SK-N-SH treated with all-trans-retinoic acid at 6 μM for 48 hours (cell line): ENCODE measurements at regions not wholly inside any gene's neighbourhood (a gene's known extent, or its start where the extent isn't known, plus 50 kb on each side); places are given as distances from the start of the nearest gene placed in this dataset.

Source experiments
- ATAC-seq: fragments of 200-7000 bp; cut with Tn5 transposase; 3 replicates; pipeline ENCODE4 v1.9.1; 2020; ENCODE audit warnings: mild to moderate bottlenecking, moderate library complexity
- ARNTL ChIP-seq: fragments of 450-650 bp; formaldehyde crosslinking; IDR thresholded peaks from 2 replicates; pipeline ENCODE4 v1.5.0; 2020; ENCODE audit warnings: low read depth, mild to moderate bottlenecking, moderate library complexity, borderline replicate concordance
- CSDC2 ChIP-seq: fragments of 250-450 bp; sonication (Bioruptor Pico); IDR thresholded peaks from 2 replicates; pipeline ENCODE4 v1.5.0; 2020; ENCODE audit warnings: mild to moderate bottlenecking, moderate library complexity
- ESRRG ChIP-seq: fragments of 250-450 bp; sonication (Bioruptor Pico); IDR thresholded peaks from 2 replicates; pipeline ENCODE4 v1.6.1; 2021; ENCODE audit warnings: mild to moderate bottlenecking
- ISL1 ChIP-seq: fragments of 250-450 bp; sonication (Bioruptor Pico); IDR thresholded peaks from 2 replicates; pipeline ENCODE4 v2.1.2; 2022; ENCODE audit warnings: mild to moderate bottlenecking, moderate library complexity
- OSR1 ChIP-seq: fragments of 250-450 bp; sonication (Bioruptor Pico); IDR thresholded peaks from 2 replicates; pipeline ENCODE4 v1.8.0; 2022; ENCODE audit warnings: moderate library complexity, mild to moderate bottlenecking, inconsistent platforms
- PATZ1 ChIP-seq: fragments of 250-450 bp; sonication (Bioruptor Pico); IDR thresholded peaks from 2 replicates; pipeline ENCODE4 v1.8.0; 2020; ENCODE audit warnings: mild to moderate bottlenecking, moderate library complexity, borderline replicate concordance
- POU6F1 ChIP-seq: fragments of 250-450 bp; sonication (Bioruptor Pico); IDR thresholded peaks from 2 replicates; pipeline ENCODE4 v1.8.0; 2021; ENCODE audit warnings: low read depth, mild to moderate bottlenecking, moderate library complexity, borderline replicate concordance
- PPARA ChIP-seq: fragments of 250-450 bp; sonication (Bioruptor Pico); IDR thresholded peaks from 2 replicates; pipeline ENCODE4 v1.5.0; 2020; ENCODE audit warnings: mild to moderate bottlenecking, borderline replicate concordance
- TCF4 ChIP-seq: fragments of 250-450 bp; sonication (Bioruptor Pico); IDR thresholded peaks from 2 replicates; pipeline ENCODE4 v1.8.0; 2021; ENCODE audit warnings: mild to moderate bottlenecking, moderate library complexity, borderline replicate concordance
- TOX ChIP-seq: fragments of 250-450 bp; sonication (Bioruptor Pico); IDR thresholded peaks from 2 replicates; pipeline ENCODE4 v1.8.0; 2021; ENCODE audit warnings: mild to moderate bottlenecking, moderate library complexity, borderline replicate concordance
- ZFP3 ChIP-seq: fragments of 250-450 bp; sonication (Bioruptor Pico); IDR thresholded peaks from 2 replicates; pipeline ENCODE4 v1.5.0; 2020; ENCODE audit warnings: mild to moderate bottlenecking, moderate library complexity
- ZNF565 ChIP-seq: fragments of 450-650 bp; formaldehyde crosslinking; conservative IDR thresholded peaks from 2 replicates; pipeline ENCODE4 v1.5.0; 2020; ENCODE audit warnings: low read depth, mild to moderate bottlenecking, moderate library complexity
- ZNF70 ChIP-seq: fragments of 450-650 bp; formaldehyde crosslinking; IDR thresholded peaks from 2 replicates; pipeline ENCODE4 v1.5.0; 2020; ENCODE audit warnings: mild to moderate bottlenecking, moderate library complexity
- ZNF8 ChIP-seq: fragments of 450-650 bp; formaldehyde crosslinking; IDR thresholded peaks from 2 replicates; pipeline ENCODE4 v1.5.0; 2020; ENCODE audit warnings: mild to moderate bottlenecking, moderate library complexity
- TF ChIP-seq, protein P1 (sequence below): fragments of 250-450 bp; sonication (Bioruptor Pico); IDR thresholded peaks from 2 replicates; pipeline ENCODE4 v1.5.1; 2020; ENCODE audit warnings: low read depth, mild to moderate bottlenecking, moderate library complexity
- TF ChIP-seq, protein P2 (sequence below): fragments of 250-450 bp; sonication (Bioruptor Pico); IDR thresholded peaks from 2 replicates; pipeline ENCODE4 v1.5.1; 2021; ENCODE audit warnings: mild to moderate bottlenecking, moderate library complexity

GRCh38 chr7:46237466-46237865 lies 316.4 kb upstream of the IGFBP3 start (continued):
- TF ChIP-seq POU6F1 (CRISPR knock-in tag) (no peak), ZNF70 (CRISPR knock-in tag) (no peak)

DNA sequence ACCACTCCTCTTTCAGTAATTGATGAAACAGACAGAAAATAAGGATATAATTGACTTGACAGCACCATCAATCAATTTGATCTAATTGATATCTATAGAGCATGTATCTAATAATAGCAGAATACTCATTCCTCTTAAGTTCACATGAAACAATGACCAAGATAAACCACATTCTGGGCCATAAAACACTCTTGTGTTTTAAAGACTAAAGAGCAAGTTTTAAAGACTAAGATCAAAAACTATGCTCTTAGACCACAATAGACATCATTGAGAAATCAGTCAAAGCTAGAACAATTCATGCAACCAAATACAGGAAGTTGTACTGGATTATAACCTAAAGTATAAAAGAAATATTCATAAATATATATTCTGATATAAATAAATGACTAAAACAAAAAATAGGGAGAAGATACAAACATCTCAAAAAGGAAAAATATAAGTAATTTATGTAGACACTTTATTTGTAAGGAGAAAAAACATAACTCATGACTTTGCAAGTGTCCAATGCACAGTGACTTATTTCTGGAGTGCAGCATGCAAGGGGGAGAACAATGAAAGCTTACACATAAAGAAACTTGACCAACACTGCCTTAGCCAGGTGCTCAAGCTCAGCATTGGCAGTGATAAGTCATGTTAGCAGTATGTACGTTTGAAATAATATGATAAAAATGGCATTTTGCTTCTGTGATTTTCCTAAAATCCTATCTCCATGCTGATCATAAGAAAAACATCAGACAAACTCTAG lies 312.7 kb upstream of the IGFBP3 start:
- TF ChIP-seq, protein P1, sequence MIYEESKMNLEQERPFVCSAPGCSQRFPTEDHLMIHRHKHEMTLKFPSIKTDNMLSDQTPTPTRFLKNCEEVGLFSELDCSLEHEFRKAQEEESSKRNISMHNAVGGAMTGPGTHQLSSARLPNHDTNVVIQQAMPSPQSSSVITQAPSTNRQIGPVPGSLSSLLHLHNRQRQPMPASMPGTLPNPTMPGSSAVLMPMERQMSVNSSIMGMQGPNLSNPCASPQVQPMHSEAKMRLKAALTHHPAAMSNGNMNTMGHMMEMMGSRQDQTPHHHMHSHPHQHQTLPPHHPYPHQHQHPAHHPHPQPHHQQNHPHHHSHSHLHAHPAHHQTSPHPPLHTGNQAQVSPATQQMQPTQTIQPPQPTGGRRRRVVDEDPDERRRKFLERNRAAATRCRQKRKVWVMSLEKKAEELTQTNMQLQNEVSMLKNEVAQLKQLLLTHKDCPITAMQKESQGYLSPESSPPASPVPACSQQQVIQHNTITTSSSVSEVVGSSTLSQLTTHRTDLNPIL = 0 out of 2 replicates have a peak, but pooled peaks have one; percentile 21
- TF ChIP-seq ISL1 (CRISPR knock-in tag) (peak; percentile 92), PPARA (no peak), PATZ1 (0 out of 2 replicates have a peak, but pooled peaks have one; percentile 24)
- TF ChIP-seq, all 23 proteins: peak for 3
- ATAC-seq = no peak

GRCh38 chr7:46230990-46231305 lies 309.9 kb upstream of the IGFBP3 start:
- TF ChIP-seq ISL1 (CRISPR knock-in tag) = peak; percentile 93
- TF ChIP-seq TCF4 = peak; percentile 42; the same call in 1 of the 2 replicates
- peak; percentile 77 for TF ChIP-seq TOX (CRISPR knock-in tag)
- no peak for TF ChIP-seq ZNF70 (CRISPR knock-in tag)
- peak; percentile 34; the same call in 1 of the 2 replicates for TF ChIP-seq PATZ1
- TF ChIP-seq, protein P1 = no peak; the same call in 1 of the 2 replicates
- peak; percentile 82; the same call in 1 of the 2 replicates for TF ChIP-seq CSDC2 (CRISPR knock-in tag)
- no peak for TF ChIP-seq ARNTL (CRISPR knock-in tag)
- no peak for TF ChIP-seq ESRRG (CRISPR knock-in tag)
- peak; percentile 90 for ATAC-seq

DNA sequence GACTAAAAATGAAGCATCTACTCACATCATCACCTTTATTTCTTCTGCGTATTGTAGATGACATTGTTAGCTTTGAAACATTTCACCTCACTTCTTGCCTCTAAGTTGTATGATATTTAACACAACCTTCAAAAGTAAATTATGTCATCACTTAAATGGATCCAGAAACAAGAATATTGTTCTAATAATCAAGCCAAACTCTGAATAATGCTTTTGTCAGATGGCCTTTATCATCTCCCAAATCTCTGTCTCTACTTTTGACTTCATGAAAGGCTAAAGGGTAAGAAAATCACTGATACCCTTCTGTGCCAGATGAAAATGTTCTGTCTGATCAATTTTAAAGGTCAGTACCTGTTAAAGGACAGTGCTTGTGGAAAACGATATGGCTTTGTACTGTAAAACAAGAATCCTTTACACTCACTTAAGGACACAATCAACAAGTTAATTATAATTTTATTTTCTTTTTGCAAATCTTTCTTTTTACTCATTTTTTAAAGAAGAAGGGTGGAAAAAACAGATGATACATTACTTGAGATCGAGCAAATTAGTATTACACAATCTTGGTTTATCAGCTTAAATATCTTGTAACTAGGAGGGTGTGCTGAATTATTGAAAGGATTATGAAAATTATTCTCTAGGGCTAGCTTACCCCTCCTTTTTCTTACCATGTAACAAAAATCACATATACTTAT lies 309.4 kb upstream of the IGFBP3 start:
- peak; percentile 14 for ATAC-seq
- TF ChIP-seq OSR1 (CRISPR knock-in tag) (no peak), ISL1 (CRISPR knock-in tag) (peak; percentile 68; the same call in 1 of the 2 replicates), CSDC2 (CRISPR knock-in tag) (no peak)

DNA sequence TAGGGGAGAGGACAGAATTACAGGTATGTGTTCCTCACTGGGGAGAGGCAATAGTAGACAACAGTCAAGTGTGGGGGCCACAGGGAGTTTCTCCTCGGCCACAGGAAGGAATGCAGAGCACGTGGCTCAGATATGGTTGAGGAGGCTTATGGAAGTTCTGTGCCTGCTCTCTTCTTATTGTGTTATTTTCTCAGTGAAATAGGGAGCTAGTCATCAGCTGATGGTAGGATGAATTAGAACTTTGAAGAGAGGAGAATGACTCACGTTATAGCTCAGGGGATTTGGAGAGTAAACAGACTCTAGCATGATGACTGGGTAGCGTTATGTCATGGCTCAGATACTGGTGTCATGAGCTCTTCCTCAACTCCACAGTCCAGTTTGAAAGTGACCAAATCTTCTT lies 308.3 kb upstream of the IGFBP3 start:
- TF ChIP-seq TOX (CRISPR knock-in tag) (peak; percentile 20; the same call in 1 of the 2 replicates), ZNF70 (CRISPR knock-in tag) (no peak), ISL1 (CRISPR knock-in tag) (peak; percentile 55)
- peak; percentile 59 for ATAC-seq

- ATAC-seq = peak; percentile 53
- TF ChIP-seq, protein P2, sequence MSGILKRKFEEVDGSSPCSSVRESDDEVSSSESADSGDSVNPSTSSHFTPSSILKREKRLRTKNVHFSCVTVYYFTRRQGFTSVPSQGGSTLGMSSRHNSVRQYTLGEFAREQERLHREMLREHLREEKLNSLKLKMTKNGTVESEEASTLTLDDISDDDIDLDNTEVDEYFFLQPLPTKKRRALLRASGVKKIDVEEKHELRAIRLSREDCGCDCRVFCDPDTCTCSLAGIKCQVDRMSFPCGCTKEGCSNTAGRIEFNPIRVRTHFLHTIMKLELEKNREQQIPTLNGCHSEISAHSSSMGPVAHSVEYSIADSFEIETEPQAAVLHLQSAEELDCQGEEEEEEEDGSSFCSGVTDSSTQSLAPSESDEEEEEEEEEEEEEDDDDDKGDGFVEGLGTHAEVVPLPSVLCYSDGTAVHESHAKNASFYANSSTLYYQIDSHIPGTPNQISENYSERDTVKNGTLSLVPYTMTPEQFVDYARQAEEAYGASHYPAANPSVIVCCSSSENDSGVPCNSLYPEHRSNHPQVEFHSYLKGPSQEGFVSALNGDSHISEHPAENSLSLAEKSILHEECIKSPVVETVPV = no peak
- TF ChIP-seq ARNTL (CRISPR knock-in tag) (no peak), ZNF565 (CRISPR knock-in tag) (no peak), PPARA (no peak), ZFP3 (CRISPR knock-in tag) (no peak), ZNF8 (CRISPR knock-in tag) (no peak), PATZ1 (no peak)
Measured at GRCh38 chr7:46226860-46227259, 305.8 kb upstream of the IGFBP3 start.
